ENCODE measurements at regions not wholly inside any gene's neighbourhood (a gene's known extent, or its start where the extent isn't known, plus 50 kb on each side); places are given as distances from the start of the nearest gene placed in this dataset.

DNA sequence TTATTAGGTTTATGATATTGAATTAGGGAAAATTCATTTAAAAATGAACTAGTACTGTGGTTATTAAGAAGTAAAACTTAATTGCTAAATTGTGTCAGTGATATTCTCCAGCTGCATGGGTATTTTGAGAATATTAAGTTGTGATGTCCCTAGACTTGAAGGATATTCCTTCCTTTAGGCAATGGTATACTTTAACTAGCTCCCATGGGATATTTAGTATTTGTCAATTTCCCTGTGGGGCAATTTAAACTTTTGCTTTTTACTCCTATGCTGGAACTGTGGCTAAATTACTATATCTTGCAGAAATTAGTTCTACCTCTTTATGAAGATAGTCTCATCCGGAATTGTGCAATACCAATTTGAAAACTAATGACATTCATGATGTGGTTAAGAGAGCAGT, 151.6 kb upstream of the CSNK1A1L start:
- TF ChIP-seq, protein P1, sequence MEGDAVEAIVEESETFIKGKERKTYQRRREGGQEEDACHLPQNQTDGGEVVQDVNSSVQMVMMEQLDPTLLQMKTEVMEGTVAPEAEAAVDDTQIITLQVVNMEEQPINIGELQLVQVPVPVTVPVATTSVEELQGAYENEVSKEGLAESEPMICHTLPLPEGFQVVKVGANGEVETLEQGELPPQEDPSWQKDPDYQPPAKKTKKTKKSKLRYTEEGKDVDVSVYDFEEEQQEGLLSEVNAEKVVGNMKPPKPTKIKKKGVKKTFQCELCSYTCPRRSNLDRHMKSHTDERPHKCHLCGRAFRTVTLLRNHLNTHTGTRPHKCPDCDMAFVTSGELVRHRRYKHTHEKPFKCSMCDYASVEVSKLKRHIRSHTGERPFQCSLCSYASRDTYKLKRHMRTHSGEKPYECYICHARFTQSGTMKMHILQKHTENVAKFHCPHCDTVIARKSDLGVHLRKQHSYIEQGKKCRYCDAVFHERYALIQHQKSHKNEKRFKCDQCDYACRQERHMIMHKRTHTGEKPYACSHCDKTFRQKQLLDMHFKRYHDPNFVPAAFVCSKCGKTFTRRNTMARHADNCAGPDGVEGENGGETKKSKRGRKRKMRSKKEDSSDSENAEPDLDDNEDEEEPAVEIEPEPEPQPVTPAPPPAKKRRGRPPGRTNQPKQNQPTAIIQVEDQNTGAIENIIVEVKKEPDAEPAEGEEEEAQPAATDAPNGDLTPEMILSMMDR (IDR thresholded peaks at IDR 0.05; ENCODE audit: low read depth, low read length): no peak
- DNase-seq (ENCODE audit: low read depth, low spot score): no peak
- H3K27me3 ChIP-seq (ENCODE audit: control insufficient read depth, insufficient read depth, low read length): no peaks in the 10 kb centered on the region
- CTCF ChIA-PET: no interaction called here
- no peaks in the 10 kb centered on the region for H3K9me3 ChIP-seq (ENCODE audit: control insufficient read depth, insufficient read depth, low read length)
- H3K4me3 ChIP-seq (ENCODE audit: low read depth, low read length): no peak overlapping the region
- no peak overlapping the region for H3K27ac ChIP-seq (ENCODE audit: low read depth, low read length)
- POLR2A ChIA-PET: no interaction called here

DNA sequence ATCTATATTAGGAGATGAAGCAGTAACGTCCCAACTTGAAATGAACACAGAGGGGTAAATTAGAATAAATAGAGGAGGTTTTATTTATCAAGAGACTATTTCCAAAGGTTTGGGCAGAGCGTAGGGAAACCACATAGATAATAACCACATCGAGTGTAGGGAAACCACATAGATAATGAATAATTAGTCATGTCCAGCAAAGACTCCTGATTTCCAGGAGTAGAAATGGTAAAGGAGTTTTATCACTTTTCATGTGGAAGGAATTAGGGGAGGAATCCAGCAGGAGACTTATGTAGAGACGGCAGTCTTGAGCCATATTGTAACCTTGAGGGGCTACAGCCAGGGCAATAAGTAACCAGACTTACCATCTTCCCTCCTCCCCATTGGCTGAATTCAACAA, 136.3 kb upstream of the CSNK1A1L start:
- Histone ChIP-seq H3K27ac (ENCODE audit: low read depth, low read length) (no peak overlapping the region), H3K9me3 (ENCODE audit: control insufficient read depth, insufficient read depth, low read length) (peaks cover 6% of the 10 kb centered on the region; the same call in 1 of the 2 replicates), H3K4me3 (ENCODE audit: low read depth, low read length) (no peak overlapping the region), H3K27me3 (ENCODE audit: control insufficient read depth, insufficient read depth, low read length) (no peaks in the 10 kb centered on the region)
- ChIA-PET POLR2A (no interaction called here), CTCF (no interaction called here)
- no peak for DNase-seq (ENCODE audit: low read depth, low spot score)
- TF ChIP-seq, protein P1 (IDR thresholded peaks at IDR 0.05; ENCODE audit: low read depth, low read length): no peak

DNA sequence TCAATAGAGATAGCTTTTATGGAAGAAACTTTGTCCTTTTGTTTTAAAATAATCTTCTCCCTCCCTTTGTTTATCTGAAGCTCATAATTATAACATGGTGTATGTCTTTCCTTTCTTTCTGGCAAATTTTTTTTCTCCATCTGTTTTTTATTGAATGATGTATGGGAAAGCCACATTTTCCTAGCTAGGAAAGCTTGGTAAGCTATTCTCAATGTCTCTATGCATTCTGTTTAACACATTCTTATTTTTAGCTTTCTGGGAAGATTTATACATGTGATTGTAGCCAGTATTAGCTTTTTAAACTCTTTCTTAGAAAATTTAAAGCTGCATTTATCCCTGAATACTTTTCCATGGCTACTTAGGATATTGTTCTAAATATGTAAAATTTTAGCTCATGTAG, 124.9 kb upstream of the CSNK1A1L start:
- Histone ChIP-seq H3K4me3 (ENCODE audit: low read depth, low read length) (no peak overlapping the region), H3K27me3 (ENCODE audit: control insufficient read depth, insufficient read depth, low read length) (no peaks in the 10 kb centered on the region), H3K9me3 (ENCODE audit: control insufficient read depth, insufficient read depth, low read length) (no peaks in the 10 kb centered on the region), H3K27ac (ENCODE audit: low read depth, low read length) (no peak overlapping the region)
- TF ChIP-seq, protein P1 (IDR thresholded peaks at IDR 0.05; ENCODE audit: low read depth, low read length): no peak
- no peak for DNase-seq (ENCODE audit: low read depth, low spot score)
- POLR2A ChIA-PET: no interaction called here
- CTCF ChIA-PET: no interaction called here

DNA sequence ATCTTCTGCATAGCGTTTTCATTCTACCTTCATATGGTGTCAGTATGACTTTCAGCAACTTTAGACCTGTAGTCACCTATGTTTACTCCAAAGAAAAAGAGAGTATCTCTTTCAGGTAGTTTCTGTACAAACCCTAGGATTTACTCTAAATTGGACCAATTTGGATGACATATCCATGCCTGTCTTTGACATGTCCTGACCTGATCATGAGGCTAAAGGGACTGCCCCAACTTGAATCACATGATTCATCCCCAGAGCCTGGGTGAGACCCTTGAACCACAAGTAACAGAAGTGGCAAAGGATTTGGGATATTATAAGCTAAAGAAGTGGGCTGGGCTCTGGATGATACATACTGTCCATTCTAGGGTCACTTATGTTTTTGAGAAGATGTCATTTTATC, 124.5 kb upstream of the CSNK1A1L start:
- TF ChIP-seq, protein P1 (IDR thresholded peaks at IDR 0.05; ENCODE audit: low read depth, low read length): no peak
- DNase-seq (ENCODE audit: low read depth, low spot score): no peak
- Histone ChIP-seq H3K9me3 (ENCODE audit: control insufficient read depth, insufficient read depth, low read length) (no peaks in the 10 kb centered on the region), H3K27ac (ENCODE audit: low read depth, low read length) (no peak overlapping the region), H3K27me3 (ENCODE audit: control insufficient read depth, insufficient read depth, low read length) (no peaks in the 10 kb centered on the region), H3K4me3 (ENCODE audit: low read depth, low read length) (no peak overlapping the region)
- ChIA-PET CTCF (no interaction called here), POLR2A (no interaction called here)

DNA sequence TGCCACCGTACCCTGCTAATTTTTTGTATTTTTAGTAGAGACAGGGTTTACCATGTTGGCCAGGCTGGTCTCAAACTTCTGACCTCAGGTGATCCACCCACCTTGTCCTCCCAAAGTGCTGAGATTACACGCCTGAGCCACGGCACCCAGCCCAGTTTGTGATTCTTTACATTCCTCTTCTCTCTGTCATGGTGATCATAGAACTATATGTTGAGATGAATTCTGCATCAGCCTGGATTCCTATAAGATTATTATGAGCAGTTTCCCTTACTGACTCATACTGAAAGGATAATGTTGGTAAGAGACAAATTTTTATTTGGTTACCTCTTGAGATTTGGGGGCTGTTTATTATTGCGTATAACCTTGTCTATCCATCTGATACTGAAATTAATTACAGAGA, 121.5 kb upstream of the CSNK1A1L start:
- Histone ChIP-seq H3K27me3 (ENCODE audit: control insufficient read depth, insufficient read depth, low read length) (no peaks in the 10 kb centered on the region), H3K9me3 (ENCODE audit: control insufficient read depth, insufficient read depth, low read length) (no peaks in the 10 kb centered on the region), H3K27ac (ENCODE audit: low read depth, low read length) (peak overlapping the region; percentile 42), H3K4me3 (ENCODE audit: low read depth, low read length) (no peak overlapping the region)
- peak; percentile 16 for DNase-seq (ENCODE audit: low read depth, low spot score)
- POLR2A ChIA-PET: no interaction called here
- TF ChIP-seq, protein P1 (IDR thresholded peaks at IDR 0.05; ENCODE audit: low read depth, low read length): no peak
- CTCF ChIA-PET: no interaction called here
